ENCODE measurements at regions not wholly inside any gene's neighbourhood (a gene's known extent, or its start where the extent isn't known, plus 50 kb on each side); places are given as distances from the start of the nearest gene placed in this dataset.

DNA sequence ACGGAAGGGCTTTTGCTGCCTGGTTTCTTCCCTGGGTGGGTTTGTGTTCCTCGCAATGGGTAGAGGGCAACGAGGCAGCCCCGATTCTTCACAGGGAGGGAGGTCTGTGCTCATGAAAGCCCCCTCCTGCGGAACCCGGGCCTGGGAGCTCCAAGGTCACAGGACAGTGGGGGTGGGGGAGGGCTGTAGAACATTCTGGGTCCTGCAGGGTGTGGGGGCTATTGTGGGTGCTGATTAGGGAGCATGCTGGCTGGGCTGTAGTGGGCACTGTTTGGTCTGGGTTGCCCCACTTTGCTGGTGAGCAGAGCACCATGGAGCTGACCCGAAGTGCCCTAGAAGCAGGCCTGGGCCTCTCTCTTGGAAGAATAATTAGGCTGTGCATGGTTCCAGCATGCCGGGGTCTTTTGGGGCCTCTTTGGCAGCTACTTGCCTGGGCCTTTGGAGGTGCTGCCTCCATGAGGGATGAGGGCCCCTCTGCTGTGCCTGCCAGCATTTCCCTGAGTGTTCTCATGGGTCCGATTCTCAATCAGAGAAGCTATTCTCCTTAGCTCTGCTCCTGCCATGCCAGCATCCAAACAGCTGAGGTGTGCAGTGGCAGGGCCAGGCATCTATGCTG lies 232.2 kb upstream of the HS6ST1 start:
- TF ChIP-seq POLR2AphosphoS5 (IDR thresholded peaks at IDR 0.05; ENCODE audit: control insufficient read depth, insufficient read depth, low read depth, low read length) (no peak), PKNOX1 (IDR thresholded peaks at IDR 0.05) (no peak), ATF3 (IDR thresholded peaks at IDR 0.05) (no peak), ATF3 (CRISPR knock-in tag; conservative IDR thresholded peaks at IDR 0.05) (no peak)
